Lung microvascular endothelial cell (primary cell): ENCODE measurements at regions not wholly inside any gene's neighbourhood (a gene's known extent, or its start where the extent isn't known, plus 50 kb on each side); places are given as distances from the start of the nearest gene placed in this dataset.
"Not testable (repeated sequence)": the region's sequence is repeated elsewhere in the genome, so short reads cannot be mapped to it uniquely, and the experiment has no call there.

Experiments
- DNase-seq, 2 donors: peaks; one replicate each; pipeline versions ENCODE4 v3.0.0 to v3.0.0-alpha.2; 2010; ENCODE audit warnings: low read depth in 2 of 2

- no peak for DNase-seq
Observed at GRCh38 chr5:6321078-6321477, 57.3 kb downstream of the MED10 start.

GRCh38 chr5:6319116-6319515 lies 59.2 kb downstream of the MED10 start:
- no peak for DNase-seq

GRCh38 chr5:6317116-6317798 lies 61.1 kb downstream of the MED10 start:
- DNase-seq, result no peak

- no peak for DNase-seq
Observed at GRCh38 chr5:6315580-6315979, 62.8 kb downstream of the MED10 start.

- DNase-seq, result no peak
Observed at GRCh38 chr5:6311568-6312501, 66.5 kb downstream of the MED10 start.

- DNase-seq, result no peak
Observed at GRCh38 chr5:6309949-6310348, 68.4 kb downstream of the MED10 start.

- DNase-seq, result no peak
Observed at GRCh38 chr5:6308683-6309082, 69.7 kb downstream of the MED10 start.

- no peak for DNase-seq
Observed at GRCh38 chr5:6307304-6307703, 71.0 kb downstream of the MED10 start.

- no peak for DNase-seq
Observed at GRCh38 chr5:6305853-6306252, 72.5 kb downstream of the MED10 start.

GRCh38 chr5:6302684-6303083 lies 75.7 kb downstream of the MED10 start:
- peak; percentile 12 to 14 for DNase-seq

- no peak for DNase-seq
Observed at GRCh38 chr5:6302075-6302474, 76.3 kb downstream of the MED10 start.

GRCh38 chr5:6296524-6296923 lies 81.8 kb downstream of the MED10 start:
- DNase-seq, result no peak

GRCh38 chr5:6291961-6292360 lies 86.4 kb downstream of the MED10 start:
- DNase-seq, result peak; percentile 26 to 72

- DNase-seq, result no peak
Observed at GRCh38 chr5:6289239-6289638, 89.1 kb downstream of the MED10 start.

- no peak for DNase-seq
Observed at GRCh38 chr5:6287176-6287575, 91.2 kb downstream of the MED10 start.

GRCh38 chr5:6286404-6286803 lies 91.9 kb downstream of the MED10 start:
- no peak for DNase-seq

- DNase-seq, result not testable (repeated sequence)
Observed at GRCh38 chr5:6284491-6284890, 93.9 kb downstream of the MED10 start.

GRCh38 chr5:6282352-6282751 lies 96.0 kb downstream of the MED10 start:
- DNase-seq, result no peak

- DNase-seq, result no peak
Observed at GRCh38 chr5:6281818-6282217, 96.5 kb downstream of the MED10 start.

GRCh38 chr5:6280425-6281100 lies 97.8 kb downstream of the MED10 start:
- no peak for DNase-seq

GRCh38 chr5:6279607-6280006 lies 98.7 kb downstream of the MED10 start:
- no peak for DNase-seq

GRCh38 chr5:6274846-6275543 lies 103.4 kb downstream of the MED10 start:
- DNase-seq, result no peak
